ENCODE measurements at regions not wholly inside any gene's neighbourhood (a gene's known extent, or its start where the extent isn't known, plus 50 kb on each side); places are given as distances from the start of the nearest gene placed in this dataset.

DNA sequence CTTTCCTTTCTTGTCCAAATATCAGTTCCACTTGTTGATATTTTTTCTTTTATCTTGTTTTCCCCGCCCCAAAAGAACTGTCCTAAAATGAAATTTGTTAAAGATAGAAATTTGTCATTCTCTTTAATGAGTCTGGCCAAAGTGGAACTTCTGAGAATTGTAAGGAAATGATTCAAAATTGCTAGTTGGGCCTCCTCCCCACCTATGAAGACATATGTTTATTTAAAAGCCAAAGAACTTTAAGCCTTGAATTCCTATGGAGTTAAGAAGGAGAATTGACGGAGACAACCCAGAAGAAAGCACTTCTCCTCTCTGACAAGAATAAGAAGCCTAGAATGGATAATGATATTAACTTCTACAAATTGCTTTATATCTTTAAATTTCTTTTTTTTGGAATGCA lies 59.1 kb upstream of the ALDH1A1 start:
- no peak for DNase-seq (ENCODE audit: low spot score)

DNA sequence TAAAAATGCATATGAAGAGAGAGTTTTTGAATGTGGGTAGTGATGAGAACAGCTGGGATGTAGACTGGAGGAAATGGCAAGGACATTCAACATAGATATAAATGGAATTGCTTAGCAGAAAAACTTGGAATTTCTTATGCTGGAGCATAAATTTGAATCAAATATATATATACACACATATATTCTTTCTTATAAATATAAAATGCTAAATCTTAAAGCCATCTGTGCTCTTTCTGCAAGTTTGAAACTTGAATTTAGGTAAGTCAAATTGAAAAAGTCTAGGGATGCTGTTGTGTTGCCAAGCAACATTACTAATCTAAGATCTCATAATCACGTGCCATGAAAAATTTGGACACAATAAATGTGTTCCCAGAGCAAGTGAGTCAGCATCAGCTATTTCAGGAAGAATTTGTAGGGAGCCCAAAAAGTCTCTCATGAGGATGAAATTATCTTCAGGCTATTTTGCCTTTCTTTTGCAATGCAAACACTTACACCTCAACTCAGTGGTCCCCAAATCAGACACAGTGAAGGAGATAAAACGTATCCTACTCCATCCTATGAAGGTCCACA lies 58.4 kb upstream of the ALDH1A1 start:
- no peak for DNase-seq (ENCODE audit: low spot score)

DNA sequence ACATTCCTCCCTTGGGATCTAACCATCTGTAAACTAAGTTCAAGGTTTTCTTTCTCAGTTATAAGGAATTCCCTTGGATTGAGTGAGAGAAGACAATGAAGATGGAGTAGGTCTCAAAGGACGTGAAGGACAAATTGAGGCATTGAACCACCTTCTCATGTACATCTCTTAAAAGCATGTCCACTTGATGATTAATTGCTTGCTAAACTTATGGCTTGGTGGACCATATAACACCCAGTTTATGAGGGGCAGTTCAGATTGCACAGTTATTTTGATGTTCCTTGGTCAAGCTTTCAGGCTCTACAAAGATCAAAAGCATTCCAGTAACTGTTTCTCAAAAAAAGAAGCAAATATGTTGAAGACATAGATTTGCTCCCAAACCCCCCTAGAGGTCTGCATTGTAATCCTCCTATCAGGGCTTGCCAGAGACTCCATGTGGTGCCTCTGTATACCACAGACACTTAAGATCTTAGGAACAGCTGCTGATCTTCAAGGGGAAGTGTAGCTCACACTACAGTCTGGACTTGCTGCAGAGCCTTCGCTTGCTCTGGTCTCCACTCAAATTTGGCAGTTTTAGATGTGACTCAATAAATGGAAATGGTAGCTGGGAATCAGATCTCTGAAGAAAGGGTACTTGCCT lies 56.9 kb upstream of the ALDH1A1 start:
- DNase-seq (ENCODE audit: low spot score): no peak

DNA sequence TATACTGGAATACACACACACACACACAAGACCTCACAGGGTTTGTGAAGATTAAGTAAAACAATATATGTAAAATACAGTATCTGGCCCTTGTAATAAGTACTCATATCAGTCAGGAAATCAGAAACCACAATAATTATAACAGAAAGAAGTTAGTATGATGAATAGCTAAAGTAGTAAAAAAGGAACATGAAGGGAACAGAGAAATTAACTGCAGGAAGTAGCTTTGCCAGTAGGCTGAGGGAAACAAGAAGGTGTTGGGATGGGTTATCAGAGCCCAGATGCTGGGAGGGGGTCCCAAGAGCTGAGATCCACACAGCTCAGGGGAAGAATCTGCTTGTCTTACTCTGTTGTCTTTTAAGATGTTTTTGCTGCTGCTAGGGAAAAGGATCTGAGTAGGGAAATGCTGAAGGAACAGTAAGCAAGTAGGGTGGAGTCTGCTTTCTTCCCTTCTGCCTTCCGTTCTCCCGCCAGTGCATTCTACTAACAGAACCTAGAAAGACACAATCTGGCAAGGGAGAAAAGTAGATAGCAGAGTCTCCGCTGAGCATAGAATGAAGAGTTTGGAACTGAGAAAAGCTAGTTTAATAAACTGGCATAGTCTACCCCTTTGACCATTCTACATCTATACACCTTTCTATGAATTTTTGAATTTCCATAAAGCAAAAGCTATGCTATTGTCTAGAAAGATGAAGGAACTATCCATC lies 55.3 kb upstream of the ALDH1A1 start:
- no peak for DNase-seq (ENCODE audit: low spot score)

DNA sequence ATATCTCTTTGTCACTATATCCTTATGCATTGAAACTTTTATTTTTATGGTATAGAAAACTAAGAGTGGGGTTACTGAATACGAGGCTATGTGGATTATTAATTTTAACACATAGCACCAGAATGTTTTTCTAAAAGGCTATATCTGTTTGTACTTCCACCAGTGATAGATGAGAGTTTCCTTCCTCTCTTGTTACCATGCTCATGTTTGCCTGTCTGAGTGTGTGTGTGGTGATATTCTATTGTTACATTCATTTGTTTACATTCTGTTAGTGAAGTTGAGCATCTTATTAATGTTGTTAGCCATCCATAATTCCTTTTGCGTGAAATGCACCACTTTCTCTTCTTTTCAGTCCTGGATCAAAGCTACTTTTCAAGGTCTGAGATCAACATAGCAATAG lies 54.1 kb upstream of the ALDH1A1 start:
- no peak for DNase-seq (ENCODE audit: low spot score)

Measured in HuH-7 (cell line).